Endodermal cell (in vitro differentiated cells): ENCODE measurements at regions not wholly inside any gene's neighbourhood (a gene's known extent, or its start where the extent isn't known, plus 50 kb on each side); places are given as distances from the start of the nearest gene placed in this dataset.
A peak's percentile ranks its signal among the peaks of the same experiment; 100 is the strongest.

ENCODE experiments used
- DNase-seq: peaks from one replicate; pipeline ENCODE4 v3.0.0-alpha.2; 2017
- H3K27ac ChIP-seq: 2 replicates; pipeline ENCODE4 v1.5.1; 2013; ENCODE audit warnings: mild to moderate bottlenecking, low read depth, low read length, moderate library complexity
- H3K27me3 ChIP-seq: 2 replicates; pipeline ENCODE4 v1.6.1; 2013; ENCODE audit warnings: mild to moderate bottlenecking, low read length, moderate library complexity; ENCODE audit not compliant: insufficient read depth, control insufficient read depth, poor library complexity, severe bottlenecking
- H3K36me3 ChIP-seq: 2 replicates; pipeline ENCODE4 v1.7.0; 2013; ENCODE audit warnings: mild to moderate bottlenecking, low read length, moderate library complexity; ENCODE audit not compliant: control insufficient read depth, insufficient read depth
- H3K4me1 ChIP-seq: one replicate; pipeline ENCODE4 v1.7.0; 2013; ENCODE audit warnings: low read length; ENCODE audit not compliant: control insufficient read depth, insufficient read depth
- H3K4me3 ChIP-seq: 2 replicates; pipeline ENCODE4 v1.5.1; 2013; ENCODE audit warnings: mild to moderate bottlenecking, low read length, moderate library complexity
- H3K9ac ChIP-seq: 2 replicates; pipeline ENCODE4 v1.6.1; 2013; ENCODE audit warnings: mild to moderate bottlenecking, low read length, moderate library complexity; ENCODE audit not compliant: poor library complexity, severe bottlenecking; ENCODE audit errors: extremely low read depth
- H3K9me3 ChIP-seq: 2 replicates; pipeline ENCODE4 v1.6.1; 2013; ENCODE audit warnings: mild to moderate bottlenecking, low read length, moderate library complexity; ENCODE audit not compliant: control insufficient read depth
- H3K27ac Mint-ChIP-seq: 2 replicates; pipeline ENCODE4 v1.8.0; 2020; ENCODE audit warnings: mixed read lengths
- H3K27me3 Mint-ChIP-seq: 2 replicates; pipeline ENCODE4 v1.8.0; 2021; ENCODE audit warnings: mild to moderate bottlenecking, mixed read lengths; ENCODE audit not compliant: insufficient read depth
- H3K36me3 Mint-ChIP-seq: 2 replicates; pipeline ENCODE4 v1.8.0; 2020; ENCODE audit warnings: low read depth, mixed read lengths
- H3K4me1 Mint-ChIP-seq: 2 replicates; pipeline ENCODE4 v1.8.0; 2020; ENCODE audit warnings: mixed read lengths
- H3K4me3 Mint-ChIP-seq: 2 replicates; pipeline ENCODE4 v1.8.0; 2020; ENCODE audit warnings: mild to moderate bottlenecking, moderate library complexity, mixed read lengths
- H3K9me3 Mint-ChIP-seq: 2 replicates; pipeline ENCODE4 v1.8.0; 2020; ENCODE audit warnings: mild to moderate bottlenecking, mixed read lengths
- CTCF ChIP-seq: fragments of 200-600 bp; sonication (generic); conservative IDR thresholded peaks from 2 replicates; pipeline ENCODE4 v1.5.0; 2021; ENCODE audit warnings: antibody characterized with exemption, mild to moderate bottlenecking
- WGBS, 2 experiments: methylation state at CpG; one replicate each; pipeline versions ENCODE4 v1.1.5 to v1.1.7; 2013; ENCODE audit warnings: missing lambda C conversion rate in 2 of 2, mixed read lengths in 1 of 2; ENCODE audit not compliant: insufficient coverage in 1 of 2, insufficient read length in 1 of 2; 5-methylcytosine and 5-hydroxymethylcytosine counted together

- Histone ChIP-seq H3K9me3 (no peaks in the 10 kb centered on the region), H3K4me3 (no peak overlapping the region), H3K36me3 (no peaks in the 10 kb centered on the region), H3K27ac (peak overlapping the region; percentile 69), H3K27me3 (peaks cover 6% of the 10 kb centered on the region), H3K9ac (no peak overlapping the region), H3K4me1 (peaks cover 32% of the 10 kb centered on the region)
- peak; percentile 81 for DNase-seq
- Mint-ChIP-seq H3K9me3 (peaks cover 2% of the 10 kb centered on the region), H3K27ac (peak overlapping the region; percentile 44), H3K36me3 (no peaks in the 10 kb centered on the region), H3K4me1 (peaks cover 61% of the 10 kb centered on the region), H3K27me3 (peaks cover 22% of the 10 kb centered on the region), H3K4me3 (no peak overlapping the region)
- WGBS, 2 experiments: 34 to 42% methylated on average over 6 of the region's 6 CpGs
- no peak for TF ChIP-seq CTCF
These were observed 107.1 kb upstream of the PKDCC start for GRCh38 chr2:41940745-41941063.

GRCh38 chr2:41941831-41942230 is 106.0 kb upstream of the PKDCC start:
- Histone ChIP-seq H3K9me3 (no peaks in the 10 kb centered on the region), H3K36me3 (no peaks in the 10 kb centered on the region), H3K9ac (no peak overlapping the region), H3K4me1 (peaks cover 21% of the 10 kb centered on the region), H3K27me3 (peaks cover 6% of the 10 kb centered on the region), H3K4me3 (no peak overlapping the region), H3K27ac (no peak overlapping the region)
- DNase-seq: no peak
- Mint-ChIP-seq H3K9me3 (peaks cover 2% of the 10 kb centered on the region), H3K27me3 (peaks cover 31% of the 10 kb centered on the region), H3K36me3 (no peaks in the 10 kb centered on the region), H3K4me3 (no peak overlapping the region), H3K27ac (no peak overlapping the region), H3K4me1 (peaks cover 59% of the 10 kb centered on the region)
- WGBS, 2 experiments: 94 to 100% methylated on average over 2 to 3 of the region's 3 CpGs
- TF ChIP-seq CTCF: no peak

- no peak for DNase-seq
- Histone ChIP-seq H3K36me3 (no peaks in the 10 kb centered on the region), H3K9me3 (no peaks in the 10 kb centered on the region), H3K27ac (no peak overlapping the region), H3K9ac (no peak overlapping the region), H3K27me3 (peaks cover 6% of the 10 kb centered on the region), H3K4me1 (peaks cover 18% of the 10 kb centered on the region), H3K4me3 (no peak overlapping the region)
- H3K4me1 Mint-ChIP-seq: peaks cover 59% of the 10 kb centered on the region
- H3K4me3 Mint-ChIP-seq: no peak overlapping the region
- H3K27me3 Mint-ChIP-seq: peaks cover 31% of the 10 kb centered on the region
- H3K27ac Mint-ChIP-seq: no peak overlapping the region
- no peaks in the 10 kb centered on the region for H3K36me3 Mint-ChIP-seq
- H3K9me3 Mint-ChIP-seq: peaks cover 2% of the 10 kb centered on the region
- no peak for TF ChIP-seq CTCF
These were observed 105.5 kb upstream of the PKDCC start for GRCh38 chr2:41942278-41942677.
